TTC549 (cell line): ENCODE measurements at regions not wholly inside any gene's neighbourhood (a gene's known extent, or its start where the extent isn't known, plus 50 kb on each side); places are given as distances from the start of the nearest gene placed in this dataset.

Source experiments
- FAIRE-seq: peaks from 2 replicates; lab custom pipeline; 2012; peaks lifted over from hg19 to GRCh38; lab: Jason Lieb, UNC

DNA sequence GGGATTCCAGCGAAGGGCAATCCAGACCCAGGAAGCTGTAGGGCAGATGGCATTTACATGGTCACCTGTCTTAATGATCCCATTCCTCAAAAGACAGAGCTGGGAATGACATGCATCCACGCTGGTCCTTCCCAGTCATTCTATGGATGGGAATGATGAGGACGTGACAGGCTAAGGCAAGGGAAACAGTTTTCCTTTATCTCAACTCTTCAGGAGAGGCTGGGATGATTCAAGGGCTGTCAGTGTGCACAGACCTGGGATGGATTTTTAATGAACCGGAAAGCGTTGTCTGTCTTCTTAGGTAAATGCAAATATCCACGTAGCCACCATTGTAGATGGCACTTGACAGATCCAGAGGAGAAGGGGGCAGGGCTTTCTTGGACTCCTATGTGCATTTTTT lies 483.2 kb upstream of the EEF2KMT start:
- FAIRE-seq: no peak

DNA sequence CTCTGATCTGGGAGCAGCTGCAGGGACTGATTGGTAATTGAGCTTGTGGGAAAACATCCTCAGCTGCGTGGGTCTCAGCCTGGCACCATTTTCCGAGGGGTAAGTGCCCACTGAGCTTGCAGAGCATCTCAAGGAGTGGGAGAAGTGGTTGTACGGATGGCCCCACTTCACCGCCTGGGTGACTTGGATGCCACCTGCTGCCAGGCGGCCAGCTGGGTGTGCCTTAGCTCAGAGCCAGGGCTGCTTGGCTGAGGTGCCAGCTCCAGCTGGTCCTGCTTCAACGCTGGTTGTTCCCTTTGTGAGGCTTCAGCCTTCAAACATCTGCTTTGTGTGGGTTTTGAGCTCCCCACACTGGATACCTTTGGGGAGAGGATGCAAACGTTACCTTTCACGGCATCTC lies 482.7 kb upstream of the EEF2KMT start:
- FAIRE-seq: no peak

DNA sequence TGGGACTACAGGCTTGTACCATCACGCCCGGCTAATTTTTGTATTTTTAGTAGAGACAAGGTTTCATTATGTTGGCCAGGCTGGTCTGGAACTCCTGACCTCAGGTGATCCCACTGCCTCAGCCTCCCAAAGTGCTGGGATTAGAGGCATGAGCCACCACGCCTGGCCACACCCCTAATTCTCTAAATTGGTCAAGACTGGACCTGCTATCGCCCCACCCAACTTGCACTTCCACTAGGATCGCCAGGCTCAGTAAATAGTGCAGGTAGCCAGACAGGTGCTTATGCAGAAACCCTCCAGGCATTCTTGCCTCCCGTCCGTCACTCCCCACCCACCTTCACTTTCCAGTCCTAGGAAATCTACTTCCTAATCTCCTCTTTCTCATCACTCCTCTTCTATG lies 481.4 kb upstream of the EEF2KMT start:
- FAIRE-seq: no peak

DNA sequence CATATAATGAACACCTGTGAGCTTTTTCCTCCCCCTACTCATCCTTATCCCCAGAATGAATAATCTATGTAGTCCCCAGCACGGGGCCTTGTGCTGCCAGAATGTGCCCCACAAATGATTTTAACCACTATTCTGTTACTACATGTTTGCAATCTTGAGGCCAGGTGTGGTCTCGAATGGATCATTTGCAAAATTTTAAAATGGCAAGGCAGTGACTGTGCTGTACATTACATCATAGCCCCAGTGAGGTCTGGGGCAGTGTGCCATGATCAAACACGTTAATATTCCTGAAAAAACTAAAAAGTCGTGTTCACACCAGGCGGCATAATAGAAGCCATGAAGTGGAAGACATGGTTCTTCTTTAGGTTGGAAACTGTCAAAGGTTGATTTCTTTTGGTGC lies 479.9 kb upstream of the EEF2KMT start:
- FAIRE-seq: no peak

DNA sequence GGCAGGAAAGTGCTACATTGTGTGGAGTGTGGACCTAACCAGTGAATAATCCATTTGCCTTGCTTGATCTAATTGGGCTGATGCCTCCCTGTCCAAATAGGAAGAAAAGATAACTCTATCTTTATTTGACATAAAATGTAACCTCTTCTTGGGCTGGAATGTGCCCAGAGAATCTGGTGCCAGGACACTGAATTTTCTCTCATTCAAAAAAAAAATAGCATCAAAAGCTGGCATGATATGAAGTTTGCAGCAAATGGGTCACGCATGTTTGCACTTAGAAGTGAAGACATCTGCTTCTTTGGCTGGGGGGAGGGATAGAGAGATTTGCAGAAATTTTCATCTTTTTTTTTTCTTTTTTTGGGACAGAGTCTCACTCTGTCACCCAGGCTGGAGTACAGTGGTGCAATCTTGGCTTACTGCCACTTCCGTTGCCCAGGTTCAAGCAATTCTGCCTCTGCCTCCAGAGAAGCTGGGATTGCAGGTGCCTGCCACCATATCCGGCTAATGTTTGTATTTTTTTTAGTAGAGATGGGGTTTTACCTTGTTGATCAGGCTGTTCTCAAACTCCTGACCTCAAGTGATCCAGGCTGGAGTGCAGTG lies 478.2 kb upstream of the EEF2KMT start:
- FAIRE-seq: no peak

DNA sequence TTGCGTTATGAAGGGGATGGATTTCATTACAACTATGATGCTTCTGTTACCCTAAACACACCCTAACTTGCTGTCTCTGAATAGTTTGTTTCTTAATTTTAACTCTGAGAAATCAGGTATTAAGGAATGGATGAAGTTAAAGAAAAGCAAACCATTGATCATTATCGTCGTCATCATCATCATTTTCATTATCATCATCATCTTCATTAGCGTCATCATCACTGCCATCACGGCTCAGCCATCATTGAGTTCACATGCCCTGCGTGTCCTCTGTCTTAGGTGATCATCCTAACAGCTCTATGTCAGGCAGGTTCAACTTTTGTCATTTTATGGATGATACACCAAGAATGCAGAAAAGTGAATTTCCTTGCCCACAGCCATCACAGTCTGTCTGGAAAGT lies 477.5 kb upstream of the EEF2KMT start:
- FAIRE-seq: no peak

DNA sequence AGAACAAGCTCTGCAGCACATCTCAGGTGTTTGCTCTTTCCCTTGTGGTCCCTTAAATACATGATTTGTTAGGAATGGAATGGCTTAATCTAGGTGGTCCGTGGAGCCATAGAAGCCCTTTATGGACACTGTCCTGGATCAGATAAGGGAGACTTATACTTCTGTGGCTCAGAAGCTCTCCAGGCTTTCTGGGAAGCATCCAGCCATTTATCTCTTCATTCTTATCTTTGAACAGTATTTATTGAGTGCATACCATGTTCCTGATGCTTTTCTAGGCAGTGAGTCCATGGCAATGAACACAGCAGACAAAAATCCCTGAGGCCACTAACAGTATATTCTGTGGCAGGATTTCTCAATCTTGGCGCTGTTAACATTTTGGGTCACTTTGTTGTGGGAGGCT lies 474.5 kb upstream of the EEF2KMT start:
- no peak for FAIRE-seq

DNA sequence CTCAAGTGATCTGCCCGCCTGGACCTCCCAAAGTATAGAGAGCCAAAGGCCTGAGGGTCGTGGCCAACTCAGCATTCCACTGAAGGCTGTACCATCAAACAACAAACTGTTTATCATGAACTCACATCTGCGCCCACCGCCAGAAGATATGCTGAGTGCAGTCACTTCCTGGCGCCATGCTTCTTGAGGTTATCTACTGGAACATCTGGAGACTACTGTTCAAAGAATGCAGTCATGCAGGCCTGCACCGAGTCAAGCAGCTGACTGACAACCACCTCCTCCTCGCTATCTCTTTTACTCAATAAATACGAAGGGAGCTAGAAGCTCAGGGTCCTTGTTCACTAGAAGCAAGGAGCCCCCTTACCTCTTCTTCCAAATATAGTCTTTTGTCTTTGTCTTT lies 473.9 kb upstream of the EEF2KMT start:
- no peak for FAIRE-seq

DNA sequence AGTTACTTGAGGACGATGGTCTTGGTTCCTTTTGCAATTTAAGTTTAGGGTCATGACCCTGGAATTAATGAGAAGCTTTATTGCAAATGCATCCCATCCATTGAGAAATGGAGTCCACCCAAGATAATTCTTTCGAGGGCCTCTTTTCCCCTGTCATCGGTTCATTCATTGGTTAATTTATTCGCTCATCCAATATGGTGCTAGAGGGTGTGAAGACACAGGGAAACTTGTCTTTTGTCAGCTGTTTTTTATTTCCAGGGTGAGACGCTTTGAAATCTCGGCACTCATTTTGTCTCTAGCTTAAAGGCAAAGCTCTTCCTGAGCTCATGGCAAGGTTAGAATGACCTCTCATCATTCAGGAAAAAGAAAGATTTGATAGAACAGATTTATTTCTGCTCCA lies 464.2 kb upstream of the EEF2KMT start:
- FAIRE-seq: no peak

DNA sequence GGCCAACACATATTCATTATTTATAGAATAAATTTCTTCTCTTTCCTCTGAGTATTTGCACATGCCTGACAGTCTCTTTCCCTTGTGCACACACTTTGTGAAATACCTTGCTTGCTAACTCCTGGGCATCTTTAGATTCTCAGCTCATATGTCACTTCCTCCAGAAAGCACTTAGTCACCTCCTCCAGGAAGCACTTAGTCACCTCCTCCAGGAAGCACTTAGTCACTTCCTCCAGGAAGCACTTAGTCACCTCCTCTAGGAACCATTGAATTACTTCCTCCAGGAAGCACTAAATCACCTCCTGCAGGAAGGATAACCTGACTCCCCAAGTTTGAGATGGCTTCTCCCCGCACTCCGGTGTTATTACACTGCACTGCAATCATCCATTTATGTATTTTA lies 462.5 kb upstream of the EEF2KMT start:
- FAIRE-seq: no peak

DNA sequence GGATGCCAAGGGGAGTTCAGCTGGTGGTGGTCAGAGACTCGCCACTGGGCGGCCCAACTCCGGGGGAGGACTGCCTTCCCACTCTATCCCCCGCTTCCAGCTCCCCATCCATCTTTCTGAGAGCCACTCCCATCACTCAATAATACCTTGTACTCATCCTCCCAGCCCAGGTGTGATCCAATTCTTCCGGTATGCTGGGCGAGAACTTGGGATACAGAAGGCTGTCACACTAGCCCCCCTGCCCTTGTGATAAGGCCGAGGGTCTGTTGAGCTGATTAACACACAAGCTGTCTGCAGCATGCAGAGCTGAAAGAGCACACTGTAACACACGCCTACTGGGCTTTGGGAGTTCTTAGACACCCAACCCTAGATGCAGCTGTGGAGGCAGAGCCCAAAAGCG lies 460.4 kb upstream of the EEF2KMT start:
- FAIRE-seq: no peak

DNA sequence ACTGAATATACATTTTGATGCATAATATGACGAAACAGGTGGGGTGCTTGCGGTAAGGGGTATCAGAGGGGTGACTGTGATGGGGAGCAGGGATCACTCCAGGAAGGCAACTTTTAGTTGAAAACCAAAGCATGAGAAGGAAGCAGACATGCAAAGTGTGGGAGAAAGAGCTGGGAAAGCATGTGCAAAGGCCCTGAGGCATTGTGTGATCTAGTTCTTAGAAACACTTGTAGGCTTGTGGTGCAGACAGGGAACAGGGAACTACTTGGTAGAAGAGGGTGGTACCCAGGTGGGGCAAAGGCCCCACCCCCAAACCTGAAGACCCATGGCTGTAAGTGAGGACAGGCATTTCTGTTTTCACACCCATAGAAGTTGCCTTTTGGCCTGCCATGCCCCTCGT lies 459.9 kb upstream of the EEF2KMT start:
- FAIRE-seq: no peak

DNA sequence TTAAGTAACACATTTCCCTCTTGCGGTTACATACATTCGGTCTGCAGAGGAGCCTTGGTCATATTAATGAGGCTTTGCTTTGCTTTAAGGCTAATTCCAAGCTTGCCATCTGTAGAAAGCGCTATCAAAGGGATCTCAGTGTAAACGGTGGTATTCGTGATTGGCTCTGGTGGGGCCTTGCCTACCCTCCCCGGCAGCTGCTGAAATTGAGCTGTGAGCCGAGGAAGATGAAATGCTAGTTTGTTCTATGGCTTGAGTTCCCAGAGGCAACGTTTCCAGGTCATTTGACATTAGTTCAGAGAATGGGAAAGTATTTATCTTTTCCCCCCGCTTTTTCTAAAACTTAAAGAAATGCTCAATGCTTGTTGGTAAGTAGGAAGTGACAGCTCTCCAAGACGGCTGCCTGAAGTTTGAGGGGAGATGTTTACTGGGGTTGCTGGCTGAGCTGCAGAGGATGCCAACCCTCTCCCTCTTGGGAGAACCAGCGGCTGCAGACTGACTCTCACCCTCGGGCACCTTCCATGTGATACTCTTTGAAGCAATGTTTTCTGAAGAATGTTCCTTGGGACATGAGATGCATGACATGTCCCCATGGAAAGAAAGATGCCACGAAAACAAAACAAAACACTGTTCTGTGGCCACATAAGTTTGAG lies 458.7 kb upstream of the EEF2KMT start:
- FAIRE-seq: no peak

DNA sequence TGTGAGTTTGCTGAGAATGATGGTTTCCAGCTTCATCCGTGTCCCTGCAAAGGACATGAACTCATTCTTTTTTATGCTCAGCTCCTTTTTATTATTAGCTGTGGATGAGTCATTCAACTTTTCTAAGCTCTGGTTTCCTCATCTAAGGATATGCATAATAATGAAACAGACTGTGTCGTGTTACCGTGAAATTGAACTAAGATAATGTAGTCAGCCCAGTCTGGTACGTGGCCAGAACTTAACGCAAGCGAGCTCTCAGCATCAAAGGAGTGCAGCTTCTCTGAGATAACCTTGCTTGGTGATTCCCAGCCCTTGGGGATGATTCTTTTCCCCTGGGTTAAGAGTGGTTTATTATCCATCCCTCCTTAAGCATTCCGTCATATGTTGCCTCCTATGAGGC lies 454.3 kb upstream of the EEF2KMT start:
- FAIRE-seq: no peak

DNA sequence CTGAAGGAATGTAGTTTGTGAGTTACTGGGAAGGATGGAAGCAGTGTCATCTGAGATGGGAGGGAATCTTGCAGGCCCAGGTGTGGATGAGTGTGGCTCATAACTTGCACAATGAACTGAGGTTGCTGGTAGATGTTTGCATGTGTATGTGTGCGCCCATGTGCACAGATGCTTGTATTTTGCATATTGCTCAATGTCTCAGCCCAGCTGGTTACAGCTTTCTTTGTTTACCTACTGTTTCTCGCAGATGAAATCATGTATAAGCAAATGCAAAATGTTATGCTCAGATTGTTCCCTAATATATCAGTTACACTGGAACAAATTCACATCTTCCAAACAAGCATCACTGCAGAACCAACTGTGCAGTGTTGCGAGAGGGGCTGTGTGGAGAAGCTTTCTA lies 452.2 kb upstream of the EEF2KMT start:
- no peak for FAIRE-seq

DNA sequence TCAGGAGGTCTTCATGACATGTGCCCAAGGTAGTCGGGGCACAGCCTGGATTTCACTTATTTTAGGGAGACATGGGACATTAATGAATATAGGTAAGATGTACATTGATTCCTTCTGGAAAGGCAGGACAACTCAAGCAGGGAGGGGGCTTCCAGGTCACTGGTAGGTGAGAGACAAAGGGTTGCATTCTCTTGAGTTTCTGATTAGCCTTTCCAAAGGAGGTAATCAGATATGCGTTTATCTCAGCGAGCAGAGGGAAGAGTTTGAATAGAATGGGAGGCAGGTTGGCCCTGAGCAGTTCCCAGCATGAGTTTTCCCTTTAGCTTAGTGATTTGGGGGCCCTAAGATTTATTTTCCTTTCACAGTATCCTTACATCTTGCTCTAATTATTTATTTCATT lies 443.8 kb upstream of the EEF2KMT start:
- FAIRE-seq: no peak

DNA sequence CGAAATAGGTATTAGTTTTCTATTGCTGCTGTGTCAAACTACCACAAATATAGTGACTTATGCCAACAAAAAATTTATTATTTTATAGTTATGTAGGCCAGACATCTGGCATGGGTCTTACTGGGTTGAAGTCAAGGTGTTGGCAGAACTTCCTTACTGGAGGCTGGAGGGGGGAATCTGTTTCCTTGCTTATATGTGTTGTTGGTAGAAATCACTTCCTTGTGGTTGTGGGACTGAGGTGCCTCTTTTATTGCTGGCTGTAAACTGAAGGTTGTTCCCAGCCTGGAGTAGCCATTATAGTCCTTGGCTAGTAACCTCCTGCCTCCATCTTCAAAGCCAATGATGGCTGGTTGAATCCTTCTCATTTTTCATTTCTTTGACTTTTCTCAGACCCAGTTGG lies 439.8 kb upstream of the EEF2KMT start:
- no peak for FAIRE-seq

DNA sequence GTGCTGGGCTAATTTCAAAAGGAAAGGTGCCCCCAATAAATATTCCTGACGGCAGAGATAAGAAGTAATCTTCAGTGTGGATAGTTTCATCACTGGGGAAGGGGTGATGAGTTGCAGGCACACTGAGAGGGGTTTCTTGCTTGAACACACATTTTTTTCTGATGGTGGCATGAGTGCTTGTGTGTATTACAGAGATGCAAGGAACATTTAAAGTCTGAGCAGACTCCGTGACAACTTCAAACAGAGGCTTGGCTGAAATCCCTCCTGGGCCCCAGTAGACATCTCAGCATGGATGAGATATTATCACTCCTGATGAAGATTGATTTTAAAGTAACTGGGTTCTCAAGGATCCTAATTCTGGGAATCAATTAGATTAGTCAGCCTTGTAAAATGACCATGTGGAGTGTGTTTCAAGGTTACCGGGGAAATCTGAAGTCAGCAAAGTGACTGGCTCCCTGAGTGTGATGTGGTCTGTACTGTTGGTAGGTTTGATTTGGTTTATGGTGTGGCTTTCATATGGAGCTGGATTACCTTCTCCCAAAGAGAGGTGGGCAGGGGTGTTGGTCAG lies 435.8 kb upstream of the EEF2KMT start:
- FAIRE-seq: no peak

DNA sequence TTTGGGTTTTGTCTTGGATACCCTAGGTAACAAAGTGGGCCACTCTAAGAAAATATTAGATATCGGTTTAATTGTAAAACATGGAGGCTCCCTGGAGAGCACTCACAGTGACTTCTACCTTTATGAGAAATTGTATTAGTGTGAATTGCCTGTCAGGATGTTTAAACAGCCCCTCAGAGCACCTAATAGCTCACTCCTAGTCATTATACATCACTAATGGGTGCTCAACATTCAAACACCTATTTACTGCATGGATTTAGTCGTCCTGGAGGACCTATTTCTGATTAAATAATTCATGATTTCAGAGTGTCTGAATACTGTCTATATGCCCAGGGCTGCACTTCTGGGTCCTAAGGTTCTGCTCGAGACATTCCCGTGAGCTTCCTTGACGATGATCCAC lies 430.2 kb upstream of the EEF2KMT start:
- FAIRE-seq: no peak

DNA sequence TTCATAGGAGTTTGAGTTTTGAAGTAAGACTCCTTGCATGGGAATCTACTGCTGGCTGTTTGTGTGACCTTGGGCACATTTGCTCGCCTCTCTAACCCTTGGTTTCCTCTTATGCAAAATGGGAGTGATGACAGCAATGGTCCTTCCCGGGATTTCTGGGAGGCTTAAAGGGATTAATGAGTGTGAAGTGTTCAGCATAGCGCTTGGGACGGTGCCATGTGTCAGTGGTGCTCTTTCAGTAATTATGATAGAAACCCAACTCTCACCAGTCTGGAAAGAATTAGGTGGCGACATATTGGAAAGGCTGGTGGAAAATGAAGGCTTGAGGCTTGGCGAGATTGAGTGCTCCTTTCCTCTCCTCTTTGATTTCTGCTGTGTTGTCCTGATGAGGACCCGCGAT lies 429.2 kb upstream of the EEF2KMT start:
- no peak for FAIRE-seq

DNA sequence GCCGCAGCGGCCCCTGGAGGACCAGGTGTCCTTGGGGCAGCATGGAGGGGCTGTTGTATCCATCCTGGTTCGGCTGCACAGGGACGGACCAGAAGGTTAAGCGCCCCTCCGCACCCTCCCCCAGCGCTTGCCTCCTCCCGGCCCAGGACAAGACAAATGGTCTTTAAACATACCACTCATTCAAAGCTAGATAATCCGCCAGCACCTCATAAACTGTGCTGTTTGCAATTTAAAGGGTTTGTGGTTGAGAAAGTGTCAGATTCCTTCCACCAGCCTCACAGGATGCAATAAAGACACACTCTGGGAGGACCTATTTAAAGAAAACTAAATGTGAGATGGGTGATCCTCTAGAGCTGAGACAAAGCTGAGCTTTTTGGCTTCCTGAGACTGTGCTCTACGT lies 426.2 kb upstream of the EEF2KMT start:
- no peak for FAIRE-seq

DNA sequence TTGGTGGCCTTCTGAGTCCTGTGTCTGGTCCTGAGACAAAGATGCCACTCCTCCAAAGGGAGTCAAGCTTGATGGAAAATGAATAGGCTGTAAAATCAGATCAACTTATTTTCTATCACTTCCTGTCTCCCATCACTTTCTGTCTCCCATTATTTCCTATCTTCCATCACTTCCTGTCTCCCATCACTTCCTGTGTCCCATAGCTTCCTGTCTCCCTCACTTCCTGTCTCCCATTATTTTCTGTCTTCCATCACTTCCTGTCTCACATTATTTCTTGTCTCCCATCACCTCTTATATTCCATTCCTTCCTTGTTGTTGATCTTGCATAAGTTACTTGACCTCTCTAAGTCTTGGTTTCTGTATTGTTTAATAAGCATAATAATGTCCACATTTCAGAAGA lies 418.5 kb upstream of the EEF2KMT start:
- FAIRE-seq: no peak

DNA sequence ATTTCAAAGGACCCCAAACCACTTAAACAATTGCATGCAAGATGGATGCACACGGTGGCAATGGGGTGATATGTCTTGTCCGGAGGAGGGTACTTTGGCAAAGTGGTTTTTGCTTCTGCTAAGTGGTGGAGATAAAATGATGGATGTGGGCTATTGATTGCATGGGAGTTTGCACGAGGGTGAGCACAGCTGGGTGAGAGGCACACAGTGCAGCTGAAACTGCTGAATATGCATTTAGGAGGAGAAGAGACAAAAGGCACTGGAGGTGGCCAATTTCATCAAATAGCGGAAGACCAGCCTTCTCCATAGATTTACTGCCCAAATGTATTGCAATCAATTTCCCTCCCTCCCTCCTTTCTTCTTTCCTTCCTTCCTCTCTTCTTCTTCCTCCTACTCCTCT lies 414.4 kb upstream of the EEF2KMT start:
- no peak for FAIRE-seq

DNA sequence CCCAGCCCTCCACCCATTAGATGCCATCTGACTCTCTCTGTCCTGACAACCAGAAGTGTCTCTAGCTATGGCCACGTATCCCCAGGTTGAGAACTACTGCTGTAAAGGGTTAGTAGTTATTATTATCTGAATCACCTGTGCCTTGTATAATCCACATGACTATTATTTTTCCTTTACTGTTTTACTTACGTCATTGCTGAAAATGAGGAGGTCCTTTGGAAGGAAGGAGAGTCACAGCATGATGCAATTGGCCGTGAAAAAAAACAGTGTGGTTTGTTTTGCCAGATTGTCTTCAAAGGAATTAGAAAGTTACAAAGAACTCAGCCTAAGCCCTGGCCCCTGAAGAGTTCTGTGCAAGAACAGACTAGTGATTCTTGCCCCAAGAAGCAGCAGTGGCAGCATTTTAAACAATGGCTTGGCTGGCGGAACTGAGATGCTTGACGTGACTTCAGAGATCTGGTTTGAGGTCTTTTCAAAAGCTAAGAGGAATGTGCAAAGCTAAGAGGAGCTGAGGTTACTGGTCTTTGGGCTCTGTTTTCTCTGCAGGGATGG lies 413.3 kb upstream of the EEF2KMT start:
- no peak for FAIRE-seq
